Ovary (tissue), 7 donors: ENCODE measurements at regions not wholly inside any gene's neighbourhood (a gene's known extent, or its start where the extent isn't known, plus 50 kb on each side); places are given as distances from the start of the nearest gene placed in this dataset.
"Not testable (repeated sequence)": the region's sequence is repeated elsewhere in the genome, so short reads cannot be mapped to it uniquely, and the experiment has no call there.

Experiments used
- DNase-seq, 5 donors: peaks; one replicate each; pipeline ENCODE4 v3.0.0-alpha.2; 2019 to 2020
- H3K27ac ChIP-seq, 2 donors: fragments of 200-600 bp; one replicate each; pipeline versions ENCODE4 v1.5.1 to v1.8.0; 2019 to 2022
- H3K27me3 ChIP-seq: fragments of 200-600 bp; one replicate; pipeline ENCODE4 v1.8.0; 2022
- H3K36me3 ChIP-seq: fragments of 200-600 bp; sonication (generic); one replicate; pipeline ENCODE4 v1.5.1; 2019
- H3K4me1 ChIP-seq: one replicate; pipeline ENCODE4 v1.8.1; 2013; ENCODE audit warnings: mild to moderate bottlenecking, moderate library complexity; ENCODE audit not compliant: insufficient read depth
- H3K4me3 ChIP-seq: fragments of 200-600 bp; sonication (generic); one replicate; pipeline ENCODE4 v1.5.1; 2017
- H3K9me3 ChIP-seq, 2 donors: fragments of 200-600 bp in 1 of 2; sonication (generic) in 1 of 2; one replicate each; pipeline versions ENCODE4 v1.5.1 to v1.8.1; 2013 to 2019; ENCODE audit warnings: mild to moderate bottlenecking in 1 of 2, moderate library complexity in 1 of 2
- EP300 ChIP-seq: sonication (generic); formaldehyde crosslinking; IDR thresholded peaks from one replicate; pipeline ENCODE4 v1.6.1; 2017; ENCODE audit warnings: antibody characterized with exemption
- POLR2A ChIP-seq: fragments of 450-650 bp; IDR thresholded peaks from one replicate; pipeline ENCODE4 v1.6.1; 2017; ENCODE audit warnings: antibody characterized with exemption, mild to moderate bottlenecking, moderate library complexity
- WGBS, 3 donors: extraction: QIAGEN DNeasy Blood & Tissue Kit in 1 of 3; methylation state at CpG; one replicate each; pipeline versions ENCODE4 v1.1.5 to v1.1.7; 2013 to 2017; 5-methylcytosine and 5-hydroxymethylcytosine counted together
- intact Hi-C, 4 donors: fragments of 100-400 bp; cut with DNase I; formaldehyde crosslinking; loops; one replicate each; pipeline versions ENCODE4 v1.11.0 to v1.15.1; 2022 to 2023
- TF ChIP-seq, protein P1 (sequence below), 3 donors: fragments of 450-650 bp in 2 of 3; fragments of 200-600 bp in 1 of 3; IDR thresholded peaks; one replicate each; pipeline versions ENCODE4 v1.5.1 to v1.8.0; 2016 to 2022; ENCODE audit warnings: antibody characterized with exemption in 3 of 3, mild to moderate bottlenecking in 1 of 3
- donor health status: DM: no; HTN: no; CAD: no; lungs with moderate emphysema.
- donor health status: DM: no; HTN: no; CAD: no.
- donor health status: Bipolar disorder and iron deficiency.
- donor health status: DM: no; HTN: no; CAD: no.
- donor health status: DM: yes; HTN: yes; CAD: no.

DNA sequence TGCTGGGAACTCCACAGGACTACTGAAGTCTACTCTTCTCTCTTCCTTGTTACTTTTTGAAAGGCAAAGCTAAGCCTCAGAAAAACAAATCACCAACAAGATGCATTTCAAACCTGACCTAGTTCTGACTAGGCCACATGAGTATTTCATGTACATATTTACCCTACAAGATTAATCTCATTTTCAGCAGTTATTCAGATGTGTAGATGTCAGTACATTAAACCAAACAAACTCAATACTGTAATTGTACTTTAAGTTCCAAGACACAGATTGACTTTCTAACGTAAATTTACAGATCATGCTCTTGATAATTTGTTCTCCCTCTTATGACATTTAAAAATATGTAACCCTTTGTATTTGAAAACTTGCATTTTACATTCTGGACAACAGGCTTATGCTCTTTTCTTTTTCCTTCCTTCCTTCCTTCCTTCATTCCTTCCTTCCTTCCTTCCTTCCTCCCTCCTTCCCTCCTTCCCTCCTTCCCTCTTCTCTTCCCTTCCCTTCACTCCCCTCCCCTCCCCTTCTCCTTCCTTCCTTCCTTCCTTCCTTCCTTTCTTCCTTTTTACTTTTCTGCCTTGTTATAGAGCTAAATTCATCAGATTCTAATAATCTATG lies 1653.4 kb downstream of the EFNA5 start:
- H3K36me3 ChIP-seq = no peaks in the 10 kb centered on the region
- no peak for DNase-seq
- no peak overlapping the region for H3K4me3 ChIP-seq
- no peaks in the 10 kb centered on the region for H3K4me1 ChIP-seq
- H3K27ac ChIP-seq = no peak overlapping the region
- no peaks in the 10 kb centered on the region for H3K27me3 ChIP-seq
- intact Hi-C loops = no loop called here
- H3K9me3 ChIP-seq = no peaks in the 10 kb centered on the region
- TF ChIP-seq, protein P1, sequence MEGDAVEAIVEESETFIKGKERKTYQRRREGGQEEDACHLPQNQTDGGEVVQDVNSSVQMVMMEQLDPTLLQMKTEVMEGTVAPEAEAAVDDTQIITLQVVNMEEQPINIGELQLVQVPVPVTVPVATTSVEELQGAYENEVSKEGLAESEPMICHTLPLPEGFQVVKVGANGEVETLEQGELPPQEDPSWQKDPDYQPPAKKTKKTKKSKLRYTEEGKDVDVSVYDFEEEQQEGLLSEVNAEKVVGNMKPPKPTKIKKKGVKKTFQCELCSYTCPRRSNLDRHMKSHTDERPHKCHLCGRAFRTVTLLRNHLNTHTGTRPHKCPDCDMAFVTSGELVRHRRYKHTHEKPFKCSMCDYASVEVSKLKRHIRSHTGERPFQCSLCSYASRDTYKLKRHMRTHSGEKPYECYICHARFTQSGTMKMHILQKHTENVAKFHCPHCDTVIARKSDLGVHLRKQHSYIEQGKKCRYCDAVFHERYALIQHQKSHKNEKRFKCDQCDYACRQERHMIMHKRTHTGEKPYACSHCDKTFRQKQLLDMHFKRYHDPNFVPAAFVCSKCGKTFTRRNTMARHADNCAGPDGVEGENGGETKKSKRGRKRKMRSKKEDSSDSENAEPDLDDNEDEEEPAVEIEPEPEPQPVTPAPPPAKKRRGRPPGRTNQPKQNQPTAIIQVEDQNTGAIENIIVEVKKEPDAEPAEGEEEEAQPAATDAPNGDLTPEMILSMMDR (IDR thresholded peaks at IDR 0.05) = no peak
- TF ChIP-seq EP300 (no peak), POLR2A (no peak)
- 80 to 86% (median 84%) methylated on average over 1 of the region's 1 CpG for WGBS, 3 donors

DNA sequence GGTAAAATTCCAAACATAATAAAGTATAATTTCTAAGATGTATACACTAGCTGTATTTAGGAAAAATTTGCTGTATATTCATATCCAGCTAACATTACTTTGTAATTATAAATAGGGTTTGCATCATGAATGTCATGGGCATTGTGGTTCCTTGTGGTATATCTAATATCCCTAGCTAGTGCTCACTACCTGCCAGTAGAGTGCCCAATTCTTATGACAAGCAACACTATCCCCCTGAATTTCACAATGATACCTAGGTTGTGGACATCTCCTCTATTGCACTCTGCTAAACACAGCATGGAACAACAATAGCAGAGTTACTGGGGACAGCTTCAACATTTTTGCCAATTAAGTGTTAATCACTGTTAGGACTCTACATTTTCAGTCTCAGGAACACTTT lies 1656.5 kb downstream of the EFNA5 start:
- no peaks in the 10 kb centered on the region for H3K27me3 ChIP-seq

DNA sequence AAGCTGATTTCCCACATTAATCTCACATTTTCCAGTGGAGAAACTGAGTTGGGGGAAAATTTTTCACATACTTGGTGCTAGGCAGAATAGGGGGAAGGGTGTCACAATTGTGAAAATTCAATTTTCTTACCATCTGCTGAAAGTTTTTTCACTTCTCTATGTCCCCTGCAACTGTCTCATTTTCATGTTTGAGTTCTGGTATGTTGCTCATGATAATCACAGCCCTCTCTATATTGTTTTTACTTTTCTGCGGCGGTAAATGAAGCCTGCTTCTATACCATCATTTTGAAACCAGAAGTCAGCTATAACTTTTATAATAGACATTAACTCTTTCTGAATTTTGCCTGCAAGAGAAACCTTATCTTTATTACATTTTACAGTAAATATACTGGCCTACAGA lies 1664.5 kb downstream of the EFNA5 start:
- intact Hi-C loops = no loop called here
- no peaks in the 10 kb centered on the region for H3K9me3 ChIP-seq
- H3K4me3 ChIP-seq = no peak overlapping the region
- no peaks in the 10 kb centered on the region for H3K36me3 ChIP-seq
- no peaks in the 10 kb centered on the region for H3K4me1 ChIP-seq
- H3K27ac ChIP-seq = no peak overlapping the region
- no peaks in the 10 kb centered on the region for H3K27me3 ChIP-seq
- no peak for TF ChIP-seq EP300
- no peak for TF ChIP-seq POLR2A
- TF ChIP-seq, protein P1 (IDR thresholded peaks at IDR 0.05) = no peak
- 66 to 85% (median 74%) methylated on average over 2 of the region's 2 CpGs for WGBS, 3 donors
- no peak for DNase-seq

More for the DNA sequence above, 1656.5 kb downstream of the EFNA5 start:
- H3K27ac ChIP-seq = no peak overlapping the region
- no peak for TF ChIP-seq EP300
- TF ChIP-seq, protein P1 (IDR thresholded peaks at IDR 0.05) = no peak
- no peak for TF ChIP-seq POLR2A
- H3K36me3 ChIP-seq = no peaks in the 10 kb centered on the region
- no peaks in the 10 kb centered on the region for H3K4me1 ChIP-seq
- intact Hi-C loops = no loop called here
- no peaks in the 10 kb centered on the region for H3K9me3 ChIP-seq
- DNase-seq = no peak
- H3K4me3 ChIP-seq = no peak overlapping the region

DNA sequence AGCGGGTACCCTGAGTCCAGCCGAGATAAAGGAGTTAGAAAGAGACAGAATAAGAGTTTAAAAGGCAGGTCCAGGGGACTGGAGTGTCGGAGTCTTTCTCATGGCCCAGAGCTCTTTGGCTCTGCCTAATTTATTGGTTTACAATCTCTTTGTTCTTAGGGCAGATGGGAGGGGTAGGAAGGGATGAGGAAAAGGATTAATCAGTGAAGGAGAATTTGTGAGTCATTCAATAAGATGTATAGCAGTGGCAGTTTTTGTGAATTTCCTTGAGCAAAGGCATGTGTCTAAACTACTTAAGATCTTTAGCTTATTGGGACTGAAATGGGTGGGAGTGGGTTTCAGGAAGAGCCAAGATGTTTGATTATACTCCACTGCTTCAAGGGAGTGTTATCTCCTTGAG lies 1671.7 kb downstream of the EFNA5 start:
- H3K27me3 ChIP-seq, H3K4me1 ChIP-seq, H3K4me3 ChIP-seq, H3K9me3 ChIP-seq, H3K27ac ChIP-seq, H3K36me3 ChIP-seq, intact Hi-C loops, DNase-seq: not testable (repeated sequence)
- WGBS, 3 donors = 80 to 87% (median 83%) methylated on average over 3 of the region's 3 CpGs

DNA sequence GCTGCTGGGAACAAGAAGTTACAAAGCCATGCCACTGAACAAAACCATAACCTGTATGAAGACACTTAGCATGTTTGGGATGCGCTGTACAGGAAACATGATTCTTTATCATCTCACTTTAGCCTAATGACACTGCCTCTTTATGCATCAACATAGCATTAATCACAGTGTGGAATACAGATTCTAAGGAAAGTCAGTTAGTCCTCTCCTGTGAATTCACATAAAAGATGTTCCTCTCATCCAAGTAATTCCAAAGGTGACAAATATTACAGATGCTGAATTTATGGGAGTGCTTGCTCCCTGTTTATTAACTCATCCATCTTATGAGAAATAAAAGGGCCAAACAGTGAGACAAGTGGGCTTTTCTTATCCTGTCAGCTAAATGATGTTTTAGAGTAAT lies 1677.7 kb downstream of the EFNA5 start:
- H3K27ac ChIP-seq = no peak overlapping the region
- no peaks in the 10 kb centered on the region for H3K9me3 ChIP-seq
- WGBS, 3 donors = 86 to 89% (median 89%) methylated on average over 1 of the region's 1 CpG
- no peaks in the 10 kb centered on the region for H3K36me3 ChIP-seq
- no peak for TF ChIP-seq EP300
- TF ChIP-seq, protein P1 (IDR thresholded peaks at IDR 0.05) = no peak
- no peak for TF ChIP-seq POLR2A
- H3K27me3 ChIP-seq = no peaks in the 10 kb centered on the region
- H3K4me3 ChIP-seq = no peak overlapping the region
- H3K4me1 ChIP-seq = no peaks in the 10 kb centered on the region
- DNase-seq = no peak
- intact Hi-C loops = no loop called here
